Midbrain (tissue), 1 donor: ENCODE measurements at regions not wholly inside any gene's neighbourhood (a gene's known extent, or its start where the extent isn't known, plus 50 kb on each side); places are given as distances from the start of the nearest gene placed in this dataset.
"Not testable (repeated sequence)": the region's sequence is repeated elsewhere in the genome, so short reads cannot be mapped to it uniquely, and the experiment has no call there.

ENCODE experiments used
- DNase-seq: peaks from one replicate; lab custom pipeline; 2025; lab: John Stamatoyannopoulos, UW

DNA sequence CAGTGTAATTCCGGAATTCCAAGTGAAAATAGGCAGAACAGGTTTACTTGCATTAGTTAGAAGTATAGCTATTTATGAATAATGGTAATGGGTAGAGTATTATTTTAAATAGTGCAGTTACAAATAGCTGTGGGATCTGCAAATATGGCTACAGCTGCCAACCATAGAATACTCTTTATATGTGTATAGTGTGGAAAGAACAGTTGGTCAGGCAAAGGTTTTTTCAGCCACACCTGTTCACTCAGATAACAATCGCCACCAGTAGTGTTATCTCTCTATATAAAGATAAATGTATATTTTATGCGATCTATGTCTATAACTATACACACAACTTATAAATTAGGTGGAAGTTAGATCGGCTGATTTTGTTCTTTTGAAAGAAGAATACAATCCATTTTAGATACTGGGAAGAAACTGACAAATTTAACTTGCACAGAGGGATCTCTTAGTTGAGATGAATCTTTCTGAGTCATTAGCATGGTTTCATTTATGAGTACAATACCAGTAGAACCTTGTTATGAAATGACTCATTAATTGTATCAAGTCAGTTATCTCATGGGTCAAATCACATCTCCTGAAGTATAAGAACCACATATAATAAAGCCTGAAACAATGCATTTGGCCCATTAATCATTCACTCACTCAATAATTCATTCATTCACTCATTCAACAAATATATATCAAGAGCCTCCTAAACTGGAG is 100.9 kb upstream of the NR3C2 start:
- DNase-seq, result no peak

DNA sequence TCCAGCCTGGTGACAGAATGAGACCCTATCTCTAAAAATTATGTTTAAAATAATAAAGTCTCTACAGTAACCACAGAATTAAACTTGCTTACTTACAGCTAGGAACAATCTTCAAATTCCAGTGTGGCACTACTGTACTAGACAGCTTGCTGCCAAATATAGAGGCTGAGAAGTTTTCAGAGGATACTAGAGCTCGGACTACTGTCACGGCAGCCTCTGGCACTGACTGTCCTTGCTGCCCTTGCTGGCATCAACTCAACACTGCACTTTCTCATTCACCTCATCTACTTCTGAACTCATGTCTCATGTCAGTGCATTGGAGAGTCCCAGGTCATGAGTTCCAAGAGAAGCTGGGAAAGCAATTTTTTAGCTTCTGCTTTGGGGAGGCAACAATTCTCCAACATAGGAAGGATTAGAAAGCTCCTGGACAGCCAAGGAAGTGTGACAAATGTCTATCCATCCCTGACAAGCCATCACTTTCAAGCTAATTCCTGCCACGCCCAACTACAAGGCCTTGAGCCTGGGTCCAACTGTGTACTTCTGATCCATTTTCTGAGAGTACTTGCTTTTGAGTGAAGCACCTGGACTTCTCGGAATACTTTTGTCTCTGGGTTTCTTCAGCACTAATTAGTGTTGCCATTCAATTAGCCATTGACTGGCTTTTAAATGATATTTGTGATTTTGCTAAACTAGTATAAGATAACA is 98.6 kb upstream of the NR3C2 start:
- DNase-seq, result no peak

DNA sequence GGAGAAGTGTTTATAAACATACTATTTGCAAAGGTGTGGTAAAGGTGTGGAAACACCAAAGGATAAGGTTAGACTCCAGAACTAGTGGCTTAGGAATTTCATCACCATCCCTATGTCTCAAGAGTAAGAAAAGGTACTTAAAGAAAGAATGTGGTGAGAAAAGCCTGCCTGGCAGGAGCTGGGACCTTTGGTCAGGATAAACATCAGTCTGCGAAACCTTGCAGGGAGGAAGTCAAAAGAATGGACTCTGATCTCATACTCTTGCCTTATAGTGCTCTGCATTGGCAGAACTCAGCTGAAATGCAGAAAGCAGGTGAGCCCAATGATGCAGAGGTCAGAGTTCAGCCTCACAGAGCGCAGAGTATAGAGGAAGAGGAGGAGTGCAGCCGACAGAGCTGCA is 97.2 kb upstream of the NR3C2 start:
- DNase-seq, result no peak

DNA sequence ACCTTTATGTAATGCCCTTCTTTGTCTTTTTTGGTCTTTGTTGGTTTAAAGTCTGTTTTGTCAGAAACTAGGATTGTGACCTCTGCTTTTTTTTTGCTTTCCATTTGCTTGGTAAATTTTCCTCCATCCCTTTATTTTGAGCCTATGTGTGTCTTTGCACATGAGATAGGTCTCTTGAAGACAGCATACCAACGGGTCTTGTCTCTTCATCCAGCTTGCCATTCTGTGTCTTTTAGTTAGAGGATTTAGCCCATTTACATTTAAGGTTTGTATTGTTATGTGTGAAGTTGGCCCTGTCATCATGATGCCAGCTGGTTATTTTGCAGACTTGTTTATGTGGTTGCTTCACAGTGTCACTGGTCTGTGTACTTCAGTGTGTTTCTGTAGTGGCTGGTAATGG is 91.6 kb upstream of the NR3C2 start:
- DNase-seq, result not testable (repeated sequence)

DNA sequence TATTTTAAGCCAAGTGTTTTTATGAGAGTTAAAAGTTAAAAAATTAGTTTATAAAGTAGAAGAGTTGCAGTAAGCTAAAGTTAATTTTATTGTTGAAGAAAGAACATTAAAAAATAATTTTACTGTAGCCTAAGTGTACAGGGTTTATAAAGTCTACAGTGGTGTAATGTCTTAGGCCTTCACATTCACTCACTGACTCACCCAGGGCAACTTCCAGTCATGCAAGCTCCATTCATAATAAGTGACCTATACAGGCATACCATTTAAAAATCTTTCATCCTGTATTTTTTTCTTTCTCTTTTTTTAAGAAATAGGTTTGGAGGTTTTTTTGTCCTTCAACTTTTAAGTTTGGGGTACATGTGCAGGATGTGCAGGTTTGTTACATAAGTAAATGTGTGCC is 87.9 kb upstream of the NR3C2 start:
- no peak for DNase-seq

DNA sequence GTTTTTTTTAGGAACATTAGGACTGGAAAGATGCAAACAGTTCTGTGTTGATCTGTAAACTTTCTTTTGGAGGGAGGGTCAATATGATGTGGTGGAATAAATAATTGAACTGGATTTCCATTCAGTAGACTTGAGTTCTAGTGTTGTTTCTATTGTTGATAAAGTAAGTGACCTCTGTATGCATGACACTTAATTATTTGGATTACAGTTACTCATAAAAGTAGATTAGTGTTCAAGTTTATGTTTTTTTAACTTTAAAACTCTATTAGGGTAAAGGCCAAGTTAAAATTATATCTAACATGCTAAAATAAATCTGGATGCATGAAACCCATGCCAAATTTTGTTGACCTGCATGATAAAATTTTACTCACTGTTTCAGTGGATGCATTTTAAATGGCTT is 85.4 kb upstream of the NR3C2 start:
- no peak for DNase-seq

DNA sequence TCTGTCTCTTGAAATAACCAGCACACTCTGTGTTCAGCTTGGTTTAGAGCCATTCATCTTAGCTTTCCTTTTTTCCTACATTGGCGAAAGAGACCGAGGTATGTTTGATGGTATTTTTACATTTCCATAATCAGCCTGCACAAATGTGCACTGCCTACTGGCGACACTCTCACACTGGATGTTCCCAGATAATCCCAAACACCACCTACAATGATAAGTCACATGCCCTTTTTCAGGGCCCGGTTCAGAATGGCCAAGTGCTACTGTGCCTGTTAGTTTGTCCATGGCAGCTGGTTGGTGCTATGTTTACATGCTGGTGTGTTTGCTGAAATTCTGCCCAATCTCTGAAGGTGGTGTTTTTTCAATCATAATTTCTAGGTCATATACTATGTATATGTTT is 80.8 kb upstream of the NR3C2 start:
- DNase-seq, result no peak

DNA sequence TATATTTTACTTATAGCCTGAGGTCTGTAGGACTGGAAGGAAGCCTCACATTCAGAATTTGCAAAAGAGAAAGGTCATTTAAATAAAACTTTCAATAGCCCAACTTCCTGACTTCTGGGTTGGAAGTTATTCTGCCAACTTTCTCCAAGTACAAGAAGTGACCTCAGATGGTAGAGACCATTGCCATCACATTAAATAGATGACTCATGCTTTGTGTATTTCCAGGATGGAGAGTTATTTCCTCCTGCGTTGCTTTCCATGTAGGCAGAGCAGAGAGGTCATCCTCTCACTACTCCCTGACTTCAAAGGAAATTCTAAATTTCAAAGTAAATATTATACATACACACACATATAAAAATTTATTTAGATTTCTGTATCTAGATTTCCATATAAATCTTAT is 73.0 kb upstream of the NR3C2 start:
- DNase-seq, result no peak

DNA sequence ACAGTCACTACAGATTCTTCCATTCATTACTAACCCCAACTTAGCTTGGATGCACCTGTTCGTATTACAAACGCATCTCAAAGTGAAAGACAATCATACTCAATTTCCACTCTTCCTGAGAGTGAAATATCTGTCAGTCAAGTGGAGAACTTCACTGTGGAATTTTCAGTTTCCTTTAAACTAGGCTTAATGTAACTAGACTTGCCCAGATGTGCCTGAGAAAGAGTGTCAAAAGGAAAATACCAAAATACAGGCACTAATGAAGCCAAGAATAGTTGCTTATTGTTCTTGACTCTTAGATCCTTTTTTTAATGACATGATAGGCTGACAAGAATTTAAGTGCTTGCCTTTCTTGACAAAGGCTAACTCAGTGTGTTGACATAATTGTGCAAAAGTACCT is 72.4 kb upstream of the NR3C2 start:
- DNase-seq, result no peak

DNA sequence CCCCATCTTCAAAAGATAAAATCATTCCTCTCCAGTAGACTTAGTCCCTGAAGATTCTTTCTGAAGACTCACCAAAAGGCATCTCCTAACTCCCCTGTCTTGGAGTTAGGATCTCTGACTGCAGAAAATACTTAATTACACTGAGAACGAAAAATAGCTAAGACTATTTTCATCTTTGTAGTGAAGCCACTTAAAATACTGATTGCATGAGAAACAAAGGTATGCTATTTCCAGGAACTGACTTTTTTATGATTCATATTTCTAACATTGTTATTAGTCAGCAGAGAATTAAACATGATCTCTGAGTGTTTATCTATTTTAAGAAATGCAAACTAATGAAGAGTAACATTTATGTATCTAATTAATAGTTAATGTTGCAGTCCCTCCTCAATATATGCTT is 71.8 kb upstream of the NR3C2 start:
- DNase-seq, result no peak

DNA sequence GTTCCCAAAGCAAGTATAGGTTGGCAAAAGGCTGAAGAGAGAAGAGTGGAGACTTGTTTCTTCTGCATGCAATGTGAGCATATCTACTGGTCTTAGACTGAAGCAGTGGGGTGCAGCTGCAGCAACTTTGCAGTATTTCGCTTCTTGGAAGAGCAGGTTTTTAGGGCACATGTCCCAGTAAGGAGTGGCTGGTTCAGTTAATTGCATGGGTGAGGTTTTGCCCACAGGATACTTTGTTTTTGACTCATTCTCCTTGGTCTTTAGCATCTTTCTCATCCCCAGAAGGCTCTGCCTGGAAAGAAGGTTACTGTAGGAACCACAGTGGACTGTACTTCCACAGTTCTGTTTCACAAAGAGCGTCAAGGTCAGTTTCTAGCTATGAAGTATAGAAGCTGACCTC is 68.0 kb upstream of the NR3C2 start:
- DNase-seq, result no peak

DNA sequence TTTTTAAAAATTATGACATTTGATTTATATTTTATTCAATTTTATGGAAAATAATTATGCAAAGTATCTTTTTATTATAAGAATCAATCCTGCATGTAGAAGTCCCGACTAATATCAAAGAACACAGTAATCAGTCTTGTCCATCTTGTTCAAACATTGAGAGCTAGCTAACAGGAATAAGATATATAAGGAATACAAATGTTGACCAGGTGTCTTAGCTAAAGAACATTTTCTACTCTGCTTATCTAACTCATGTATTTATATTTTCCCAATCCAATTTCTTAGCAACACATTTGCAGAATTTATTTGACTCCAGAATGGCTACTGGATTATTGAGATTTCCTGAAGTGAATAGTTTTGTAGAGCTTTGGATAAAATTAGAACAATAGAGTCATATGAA is 61.5 kb upstream of the NR3C2 start:
- no peak for DNase-seq

DNA sequence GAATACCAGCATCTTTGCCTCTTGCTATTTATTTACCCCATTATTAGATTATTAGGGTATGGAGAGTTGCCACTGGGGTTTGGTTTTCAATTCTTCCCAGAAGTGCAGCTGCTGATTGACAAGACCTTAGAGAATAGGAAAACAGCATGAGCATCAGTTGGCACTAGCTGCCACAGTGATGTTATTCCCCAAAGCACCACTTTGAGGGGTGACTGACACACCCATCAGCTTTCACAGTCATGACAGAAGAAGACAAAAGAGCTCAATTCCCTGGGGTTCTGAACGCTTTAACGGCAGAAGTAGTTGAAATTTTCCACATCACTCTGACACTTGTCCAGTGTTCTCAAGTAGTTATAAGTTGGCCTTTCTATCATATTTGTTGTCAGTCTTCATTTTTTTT is 55.0 kb upstream of the NR3C2 start:
- DNase-seq, result no peak

DNA sequence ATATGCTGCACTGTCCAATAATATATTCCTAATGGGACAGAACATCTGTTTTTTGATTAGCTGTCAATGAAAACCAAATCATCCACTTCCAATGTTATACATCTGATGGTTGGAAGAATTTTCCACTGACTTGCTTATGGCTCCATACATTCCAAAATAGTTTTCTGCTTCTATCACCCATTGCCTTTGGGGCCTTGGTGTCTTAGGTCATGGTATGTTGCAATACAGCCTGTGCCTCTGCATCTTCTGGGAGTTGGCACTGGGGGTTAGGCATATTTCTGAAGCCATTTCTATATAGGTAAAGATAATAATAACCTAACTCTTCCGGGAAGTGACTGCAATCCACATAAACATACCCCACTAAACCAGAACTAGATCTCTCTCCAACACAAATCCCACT is 53.2 kb upstream of the NR3C2 start:
- no peak for DNase-seq
